CD4-positive, alpha-beta T cell (primary cell): ENCODE measurements at regions not wholly inside any gene's neighbourhood (a gene's known extent, or its start where the extent isn't known, plus 50 kb on each side); places are given as distances from the start of the nearest gene placed in this dataset.

ENCODE experiments used
- ATAC-seq: fragments of 200-7000 bp; cut with Tn5 transposase; one replicate; pipeline ENCODE4 v1.10.0; 2022; ENCODE audit warnings: mild to moderate bottlenecking; ENCODE audit not compliant: poor library complexity
- CTCF ChIA-PET: fragments of 350-600 bp; sonication (Branson Sonifier 250); formaldehyde crosslinking; loops from one replicate; lab custom pipeline; 2021; ENCODE audit warnings: antibody characterized with exemption, inconsistent platforms; lab: Charles Lee
- POLR2A ChIA-PET: fragments of 350-600 bp; sonication (Branson Sonifier 250); formaldehyde crosslinking; loops from one replicate; lab custom pipeline; 2021; ENCODE audit warnings: antibody characterized with exemption, inconsistent platforms; lab: Charles Lee
- DNase-seq, 14 experiments: peaks; one replicate each; pipeline ENCODE4 v3.0.0-alpha.2; 2013 to 2020; ENCODE audit warnings: mixed read lengths in 2 of 14
- H3K27ac ChIP-seq, 2 donors: one replicate each; pipeline versions ENCODE4 v1.5.1 to v1.7.0; 2013; ENCODE audit warnings: low read length in 2 of 2, low read depth in 1 of 2, mild to moderate bottlenecking in 1 of 2
- H3K27me3 ChIP-seq, 2 experiments: 1 replicate in 1 of 2; 2 replicates in 1 of 2; pipeline versions ENCODE4 v1.6.1 to v1.7.0; 2013; ENCODE audit warnings: low read length in 2 of 2, control low read depth in 1 of 2, mild to moderate bottlenecking in 1 of 2, moderate library complexity in 1 of 2; ENCODE audit not compliant: insufficient read depth in 2 of 2, control insufficient read depth in 1 of 2
- H3K36me3 ChIP-seq: one replicate; pipeline ENCODE4 v1.6.1; 2013; ENCODE audit warnings: low read length, control low read depth; ENCODE audit not compliant: insufficient read depth
- H3K4me1 ChIP-seq: one replicate; pipeline ENCODE4 v1.6.1; 2013; ENCODE audit warnings: low read length, control low read depth; ENCODE audit not compliant: insufficient read depth
- H3K4me3 ChIP-seq: one replicate; pipeline ENCODE4 v1.5.1; 2013; ENCODE audit warnings: mild to moderate bottlenecking, low read length, moderate library complexity
- H3K9me3 ChIP-seq, 2 experiments: 1 replicate in 1 of 2; 2 replicates in 1 of 2; pipeline versions ENCODE4 v1.6.1 to v1.7.0; 2013; ENCODE audit warnings: low read length in 2 of 2, mild to moderate bottlenecking in 2 of 2, control low read depth in 1 of 2, moderate library complexity in 1 of 2; ENCODE audit not compliant: control insufficient read depth in 1 of 2, insufficient read depth in 1 of 2
- H3K27ac Mint-ChIP-seq: one replicate; pipeline ENCODE4 v1.8.0; 2020; ENCODE audit warnings: mixed read lengths
- H3K27me3 Mint-ChIP-seq: one replicate; pipeline ENCODE4 v1.8.0; 2021; ENCODE audit warnings: mixed read lengths
- H3K36me3 Mint-ChIP-seq: one replicate; pipeline ENCODE4 v1.8.0; 2021; ENCODE audit warnings: low read depth, mixed read lengths
- H3K4me1 Mint-ChIP-seq: one replicate; pipeline ENCODE4 v1.8.0; 2021; ENCODE audit warnings: low read depth, mixed read lengths
- H3K4me3 Mint-ChIP-seq: one replicate; pipeline ENCODE4 v1.8.0; 2020; ENCODE audit warnings: mild to moderate bottlenecking, mixed read lengths
- H3K9me3 Mint-ChIP-seq: one replicate; pipeline ENCODE4 v1.8.0; 2020; ENCODE audit warnings: mixed read lengths
- CTCF ChIP-seq: fragments of 200-600 bp; IDR thresholded peaks from one replicate; pipeline ENCODE4 v1.8.0; 2022; ENCODE audit warnings: antibody characterized with exemption, mild to moderate bottlenecking
- intact Hi-C, 2 experiments: fragments of 100-400 bp; cut with DNase I in 1 of 2; cut with micrococcal nuclease in 1 of 2; formaldehyde crosslinking; loops; one replicate each; pipeline versions ENCODE4 v1.15.1 to v1.9.0; 2023 to 2025; cut with DNase I, micrococcal nuclease

- POLR2A ChIA-PET: no interaction called here
- no peak overlapping the region for H3K27ac ChIP-seq
- peaks cover 10% of the 10 kb centered on the region for H3K4me1 Mint-ChIP-seq
- no peaks in the 10 kb centered on the region for H3K27me3 Mint-ChIP-seq
- intact Hi-C loops: no loop called here
- no peaks in the 10 kb centered on the region for H3K9me3 ChIP-seq
- H3K27ac Mint-ChIP-seq: no peak overlapping the region
- H3K4me3 ChIP-seq: no peak overlapping the region
- no peak overlapping the region for H3K4me3 Mint-ChIP-seq
- no peaks in the 10 kb centered on the region for H3K4me1 ChIP-seq
- no peaks in the 10 kb centered on the region for H3K36me3 Mint-ChIP-seq
- DNase-seq (no peak), ATAC-seq (no peak)
- no peak for TF ChIP-seq CTCF
- no peaks in the 10 kb centered on the region for H3K9me3 Mint-ChIP-seq
- no peaks in the 10 kb centered on the region for H3K27me3 ChIP-seq
- H3K36me3 ChIP-seq: no peaks in the 10 kb centered on the region
- CTCF ChIA-PET: no interaction called here
These were observed 429.9 kb downstream of the CD83 start for GRCh38 chr6:14547284-14547998.

GRCh38 chr6:14549304-14549770 is 431.8 kb downstream of the CD83 start:
- ATAC-seq: no peak
- H3K36me3 Mint-ChIP-seq: no peaks in the 10 kb centered on the region
- H3K36me3 ChIP-seq: no peaks in the 10 kb centered on the region
- DNase-seq: no peak
- H3K9me3 ChIP-seq: no peaks in the 10 kb centered on the region
- no peak for TF ChIP-seq CTCF
- H3K27me3 Mint-ChIP-seq: no peaks in the 10 kb centered on the region
- intact Hi-C loops: no loop called here
- H3K4me1 Mint-ChIP-seq: no peaks in the 10 kb centered on the region
- H3K9me3 Mint-ChIP-seq: no peaks in the 10 kb centered on the region
- no peak overlapping the region for H3K4me3 ChIP-seq
- no peak overlapping the region for H3K4me3 Mint-ChIP-seq
- no peaks in the 10 kb centered on the region for H3K4me1 ChIP-seq
- H3K27me3 ChIP-seq: no peaks in the 10 kb centered on the region
- H3K27ac Mint-ChIP-seq: no peak overlapping the region
- ChIA-PET CTCF (no interaction called here), POLR2A (no interaction called here)
- H3K27ac ChIP-seq: no peak overlapping the region

- POLR2A ChIA-PET: no interaction called here
- Histone ChIP-seq H3K27me3 (no peaks in the 10 kb centered on the region), H3K4me1 (no peaks in the 10 kb centered on the region), H3K27ac (no peak overlapping the region), H3K4me3 (no peak overlapping the region), H3K36me3 (no peaks in the 10 kb centered on the region), H3K9me3 (no peaks in the 10 kb centered on the region)
- TF ChIP-seq CTCF: no peak
- no peak for ATAC-seq
- no peaks in the 10 kb centered on the region for H3K4me1 Mint-ChIP-seq
- no peak overlapping the region for H3K27ac Mint-ChIP-seq
- H3K36me3 Mint-ChIP-seq: no peaks in the 10 kb centered on the region
- no peak for DNase-seq
- intact Hi-C loops: no loop called here
- H3K9me3 Mint-ChIP-seq: no peaks in the 10 kb centered on the region
- no peaks in the 10 kb centered on the region for H3K27me3 Mint-ChIP-seq
- CTCF ChIA-PET: no interaction called here
- no peak overlapping the region for H3K4me3 Mint-ChIP-seq
These were observed 432.3 kb downstream of the CD83 start for GRCh38 chr6:14549871-14550270.
